ENCODE measurements at regions not wholly inside any gene's neighbourhood (a gene's known extent, or its start where the extent isn't known, plus 50 kb on each side); places are given as distances from the start of the nearest gene placed in this dataset.

DNA sequence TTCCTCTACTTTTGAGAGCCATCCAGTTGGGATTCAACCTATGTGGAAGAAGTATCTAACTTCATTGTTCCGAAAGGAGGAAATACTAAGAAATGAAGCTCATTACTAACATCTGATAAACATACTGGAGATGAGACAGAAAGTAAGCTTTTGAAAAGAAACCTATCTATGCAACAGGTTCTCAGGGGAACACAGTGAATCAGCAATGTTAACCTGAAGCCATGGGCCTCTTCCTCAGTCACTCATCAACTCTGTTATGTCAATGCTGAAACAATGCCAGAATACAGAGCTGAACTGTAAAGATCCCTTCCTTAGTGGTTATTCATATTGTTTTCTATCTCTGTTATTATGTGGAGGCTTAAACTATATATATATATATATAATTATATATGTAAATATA, 55.5 kb upstream of the ESRRG start:
- Histone ChIP-seq H3K79me2 (ENCODE audit: control insufficient read depth, low read length) (no peaks in the 10 kb centered on the region), H3F3A (ENCODE audit: control insufficient read depth, insufficient read depth) (no peaks in the 10 kb centered on the region), H3K27me3 (ENCODE audit: control insufficient read depth, low read length) (no peaks in the 10 kb centered on the region), H4K20me1 (ENCODE audit: control insufficient read depth, insufficient read depth, low read depth, low read length) (no peaks in the 10 kb centered on the region), H3K4me2 (ENCODE audit: low read length) (no peak overlapping the region), H3K9me3 (ENCODE audit: control insufficient read depth, insufficient read depth, low read length) (no peaks in the 10 kb centered on the region), H3K4me1 (ENCODE audit: control insufficient read depth, low read length) (no peaks in the 10 kb centered on the region), H3K27ac (ENCODE audit: low read depth, low read length) (no peak overlapping the region), H3K9me2 (replicated peaks; ENCODE audit: control insufficient read depth, low read length) (no peaks in the 10 kb centered on the region), H3K36me3 (ENCODE audit: control insufficient read depth, low read length) (no peaks in the 10 kb centered on the region), H3K4me3 (ENCODE audit: low read length) (no peak overlapping the region)
- no peak for TF ChIP-seq CTCF (IDR thresholded peaks at IDR 0.05; ENCODE audit: low read depth, low read length, poor library complexity, severe bottlenecking)
- no peak for TF ChIP-seq EZH2phosphoT487 (IDR thresholded peaks at IDR 0.05; ENCODE audit: borderline replicate concordance, low read length)

GRCh38 chr1:216777148-216777547, 53.9 kb upstream of the ESRRG start:
- no peak for TF ChIP-seq EZH2phosphoT487 (IDR thresholded peaks at IDR 0.05; ENCODE audit: borderline replicate concordance, low read length)
- no peak for TF ChIP-seq CTCF (IDR thresholded peaks at IDR 0.05; ENCODE audit: low read depth, low read length, poor library complexity, severe bottlenecking)
- Histone ChIP-seq H3K9me3 (ENCODE audit: control insufficient read depth, insufficient read depth, low read length) (no peaks in the 10 kb centered on the region), H3K27me3 (ENCODE audit: control insufficient read depth, low read length) (no peaks in the 10 kb centered on the region), H3K27ac (ENCODE audit: low read depth, low read length) (no peak overlapping the region), H3K4me2 (ENCODE audit: low read length) (no peak overlapping the region), H3F3A (ENCODE audit: control insufficient read depth, insufficient read depth) (no peaks in the 10 kb centered on the region), H3K9me2 (replicated peaks; ENCODE audit: control insufficient read depth, low read length) (no peaks in the 10 kb centered on the region), H3K36me3 (ENCODE audit: control insufficient read depth, low read length) (no peaks in the 10 kb centered on the region), H3K79me2 (ENCODE audit: control insufficient read depth, low read length) (no peaks in the 10 kb centered on the region), H4K20me1 (ENCODE audit: control insufficient read depth, insufficient read depth, low read depth, low read length) (no peaks in the 10 kb centered on the region), H3K4me1 (ENCODE audit: control insufficient read depth, low read length) (no peaks in the 10 kb centered on the region), H3K4me3 (ENCODE audit: low read length) (no peak overlapping the region)

All from DOHH2 (cell line).